RWPE1 (cell line): ENCODE measurements at regions not wholly inside any gene's neighbourhood (a gene's known extent, or its start where the extent isn't known, plus 50 kb on each side); places are given as distances from the start of the nearest gene placed in this dataset.

Experiments used
- CTCF ChIA-PET: fragments of 350-600 bp; sonication (Branson Sonifier 250); formaldehyde crosslinking; extraction: SDS; loops from one replicate; lab custom pipeline; 2021; lab: Yijun Ruan, JAX
- POLR2A ChIA-PET: fragments of 400-600 bp; formaldehyde crosslinking; extraction: SDS; loops from one replicate; lab custom pipeline; 2020; ENCODE audit warnings: antibody characterized with exemption; ENCODE audit not compliant: low non-redundant PET; lab: Yijun Ruan, JAX
- DNase-seq: peaks from one replicate; pipeline ENCODE4 v3.0.0; 2012; ENCODE audit warnings: low spot score
- H3K27ac ChIP-seq: fragments of 450-650 bp; 2 replicates; pipeline ENCODE4 v1.5.1; 2017
- CTCF ChIP-seq: fragments of 450-650 bp; conservative IDR thresholded peaks from 2 replicates; pipeline ENCODE4 v1.5.1; 2017; ENCODE audit warnings: low read depth, mild to moderate bottlenecking

- no peak overlapping the region for H3K27ac ChIP-seq
- no peak for TF ChIP-seq CTCF
- POLR2A ChIA-PET, result no interaction called here
- no peak for DNase-seq
- CTCF ChIA-PET, result no interaction called here
These were observed 185.7 kb upstream of the EYA4 start for GRCh38 chr6:133055441-133055966.

- POLR2A ChIA-PET, result no interaction called here
- H3K27ac ChIP-seq, result no peak overlapping the region
- no peak for DNase-seq
- no peak for TF ChIP-seq CTCF
- CTCF ChIA-PET, result no interaction called here
These were observed 183.8 kb upstream of the EYA4 start for GRCh38 chr6:133057352-133057751.

GRCh38 chr6:133062077-133062476, 179.1 kb upstream of the EYA4 start:
- H3K27ac ChIP-seq, result no peak overlapping the region
- POLR2A ChIA-PET, result no interaction called here
- CTCF ChIA-PET, result no interaction called here
- no peak for TF ChIP-seq CTCF
- no peak for DNase-seq

GRCh38 chr6:133062696-133063306, 178.4 kb upstream of the EYA4 start:
- no peak for DNase-seq
- ChIA-PET POLR2A (no interaction called here), CTCF (no interaction called here)
- no peak overlapping the region for H3K27ac ChIP-seq
- no peak for TF ChIP-seq CTCF

GRCh38 chr6:133067960-133068359, 173.2 kb upstream of the EYA4 start:
- DNase-seq, result no peak
- CTCF ChIA-PET, result interaction anchor here (0.7 kb wide), 1 partner anchor 105 kb away, joined by 3 read pairs; no protein-coding TSS in a partner anchor
- no peak overlapping the region for H3K27ac ChIP-seq
- POLR2A ChIA-PET, result no interaction called here
- no peak for TF ChIP-seq CTCF

- ChIA-PET CTCF (interaction anchor here (0.6 kb wide), 1 partner anchor 336 kb away, joined by 3 read pairs; no protein-coding TSS in a partner anchor), POLR2A (no interaction called here)
- no peak for TF ChIP-seq CTCF
- no peak for DNase-seq
- no peak overlapping the region for H3K27ac ChIP-seq
These were observed 170.6 kb upstream of the EYA4 start for GRCh38 chr6:133070410-133071043.
